ENCODE measurements at regions not wholly inside any gene's neighbourhood (a gene's known extent, or its start where the extent isn't known, plus 50 kb on each side); places are given as distances from the start of the nearest gene placed in this dataset.

GRCh38 chr9:116051528-116051927 lies 102.1 kb upstream of the PAPPA start:
- no peaks in the 10 kb centered on the region for H3K27me3 ChIP-seq (ENCODE audit: control insufficient read depth in 1 of 2, insufficient read depth in 2 of 2, low read length in 2 of 2)
- ChIA-PET POLR2A (no interaction called here), CTCF (ENCODE audit: low intra/inter-chr PET ratio, low total read pairs) (no interaction called here)
- H2AFZ ChIP-seq (ENCODE audit: low read length), result no peak overlapping the region
- in situ Hi-C loops (cut with HindIII; ENCODE audit: extremely low pct_ligation_motif_present, low pct_unique_long_range_greater_than_20kb) (no loop called here), intact Hi-C loops (cut with micrococcal nuclease; ENCODE audit: unreplicated experiment) (no loop called here)
- H3K4me2 ChIP-seq (ENCODE audit: low read depth, low read length), result no peak overlapping the region
- no peak overlapping the region for H3K9ac ChIP-seq (ENCODE audit: insufficient read depth, low read depth, low read length)
- WGBS (ENCODE audit: low lambda C conversion rate), result 29% methylated on average over 2 of the region's 2 CpGs
- no peaks in the 10 kb centered on the region for H3K79me2 ChIP-seq (ENCODE audit: insufficient read depth, low read length)
- H3K4me1 ChIP-seq (ENCODE audit: insufficient read depth, low read length), result no peaks in the 10 kb centered on the region
- BruUV-seq (replicated peaks), result no TSS peak
- ATAC-seq (no peak), FAIRE-seq (no peak), DNase-seq (ENCODE audit: low spot score) (no peak)
- no peaks in the 10 kb centered on the region for H3K9me3 ChIP-seq (ENCODE audit: low read length)
- no peaks in the 10 kb centered on the region for H4K20me1 ChIP-seq (ENCODE audit: insufficient read depth, low read length)
- no peaks in the 10 kb centered on the region for H3K36me3 ChIP-seq (replicated peaks in 1 of 2; ENCODE audit: control insufficient read depth in 1 of 2, insufficient read depth in 2 of 2, low read length in 2 of 2)
- TF ChIP-seq, protein P1, sequence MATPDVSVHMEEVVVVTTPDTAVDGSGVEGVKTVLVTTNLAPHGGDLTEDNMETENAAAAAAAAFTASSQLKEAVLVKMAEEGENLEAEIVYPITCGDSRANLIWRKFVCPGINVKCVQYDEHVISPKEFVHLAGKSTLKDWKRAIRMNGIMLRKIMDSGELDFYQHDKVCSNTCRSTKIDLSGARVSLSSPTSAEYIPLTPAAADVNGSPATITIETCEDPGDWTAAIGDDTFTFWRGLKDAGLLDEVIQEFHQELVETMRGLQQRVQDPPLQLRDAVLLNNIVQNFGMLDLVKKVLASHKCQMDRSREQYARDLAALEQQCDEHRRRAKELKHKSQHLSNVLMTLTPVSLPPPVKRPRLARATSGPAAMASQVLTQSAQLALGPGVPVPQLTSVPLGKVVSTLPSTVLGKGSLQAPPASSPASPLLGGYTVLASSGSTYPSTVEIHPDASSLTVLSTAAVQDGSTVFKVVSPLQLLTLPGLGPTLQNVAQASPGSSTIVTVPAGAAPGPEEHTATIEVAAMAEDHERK (CRISPR knock-in tag; IDR thresholded peaks at IDR 0.05; ENCODE audit: low read depth), result no peak
- TF ChIP-seq ONECUT2 (CRISPR knock-in tag; IDR thresholded peaks at IDR 0.05), result no peak
- no peak for TF ChIP-seq NRL (CRISPR knock-in tag; IDR thresholded peaks at IDR 0.05; ENCODE audit: borderline replicate concordance)
- no peak for TF ChIP-seq ZNF749 (CRISPR knock-in tag; IDR thresholded peaks at IDR 0.05; ENCODE audit: borderline replicate concordance)
- no peak for TF ChIP-seq ZNF775 (CRISPR knock-in tag; IDR thresholded peaks at IDR 0.05; ENCODE audit: borderline replicate concordance)
- no peak overlapping the region for H3K4me3 ChIP-seq (replicated peaks in 1 of 3; ENCODE audit: insufficient read depth in 1 of 3, low read depth in 2 of 3, low read length in 3 of 3)
- H3K27ac ChIP-seq (ENCODE audit: extremely low read length, insufficient read depth, low read length), result no peak overlapping the region

DNA sequence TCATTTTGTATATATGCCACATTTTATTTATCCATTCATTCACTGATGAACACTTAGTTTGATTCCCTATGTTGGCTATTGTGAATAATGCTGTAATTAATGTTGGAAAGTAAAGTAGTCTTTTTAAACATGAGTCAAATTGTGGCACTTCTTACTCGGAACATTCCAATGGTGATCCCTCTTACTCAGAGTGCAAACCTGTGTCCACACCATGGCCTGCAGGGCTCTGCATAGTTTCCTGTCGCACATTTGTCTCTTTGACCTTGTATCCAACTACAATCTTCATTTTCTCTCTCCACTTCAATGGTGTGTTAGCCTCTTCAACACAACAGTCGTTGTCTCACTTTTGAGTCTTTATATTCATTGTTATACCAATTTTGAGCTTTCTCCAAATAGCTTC lies 98.1 kb upstream of the PAPPA start:
- Histone ChIP-seq H3K9me3 (ENCODE audit: low read length) (no peaks in the 10 kb centered on the region), H3K4me2 (ENCODE audit: low read depth, low read length) (no peak overlapping the region), H2AFZ (ENCODE audit: low read length) (no peak overlapping the region), H3K79me2 (ENCODE audit: insufficient read depth, low read length) (no peaks in the 10 kb centered on the region), H3K9ac (ENCODE audit: insufficient read depth, low read depth, low read length) (no peak overlapping the region), H3K4me3 (replicated peaks in 1 of 3; ENCODE audit: insufficient read depth in 1 of 3, low read depth in 2 of 3, low read length in 3 of 3) (no peak overlapping the region), H3K27me3 (ENCODE audit: control insufficient read depth in 1 of 2, insufficient read depth in 2 of 2, low read length in 2 of 2) (no peaks in the 10 kb centered on the region), H3K4me1 (ENCODE audit: insufficient read depth, low read length) (no peaks in the 10 kb centered on the region), H3K27ac (ENCODE audit: extremely low read length, insufficient read depth, low read length) (no peak overlapping the region), H3K36me3 (replicated peaks in 1 of 2; ENCODE audit: control insufficient read depth in 1 of 2, insufficient read depth in 2 of 2, low read length in 2 of 2) (no peaks in the 10 kb centered on the region), H4K20me1 (ENCODE audit: insufficient read depth, low read length) (no peaks in the 10 kb centered on the region)
- no peak for TF ChIP-seq ZC3H13 (CRISPR knock-in tag; IDR thresholded peaks at IDR 0.05)
- TF ChIP-seq ZNF777 (CRISPR knock-in tag; IDR thresholded peaks at IDR 0.05), result no peak
- BruUV-seq (replicated peaks), result no TSS peak
- ChIA-PET POLR2A (no interaction called here), CTCF (ENCODE audit: low intra/inter-chr PET ratio, low total read pairs) (no interaction called here)
- no peak for FAIRE-seq
- in situ Hi-C loops (cut with HindIII; ENCODE audit: extremely low pct_ligation_motif_present, low pct_unique_long_range_greater_than_20kb), result no loop called here
- no peak for ATAC-seq
- DNase-seq (ENCODE audit: low spot score), result no peak
- WGBS (ENCODE audit: low lambda C conversion rate), result 0% methylated on average over 3 of the region's 3 CpGs
- intact Hi-C loops (cut with micrococcal nuclease; ENCODE audit: unreplicated experiment), result no loop called here
